Neuronal stem cell (in vitro differentiated cells): ENCODE measurements at regions not wholly inside any gene's neighbourhood (a gene's known extent, or its start where the extent isn't known, plus 50 kb on each side); places are given as distances from the start of the nearest gene placed in this dataset.
A peak's percentile ranks its signal among the peaks of the same experiment; 100 is the strongest.

Experiments
- DNase-seq: peaks from one replicate; pipeline ENCODE4 v3.0.0-alpha.2; 2013; ENCODE audit warnings: low spot score
- H2AFZ ChIP-seq: one replicate; pipeline ENCODE4 v1.6.1; 2013; ENCODE audit warnings: mild to moderate bottlenecking, low read length, inconsistent platforms
- H2AK5ac ChIP-seq: 2 replicates; pipeline ENCODE4 v1.6.1; 2013; ENCODE audit warnings: low read depth, mild to moderate bottlenecking, inconsistent platforms, low read length, moderate library complexity, mixed read lengths
- H2BK120ac ChIP-seq: 2 replicates; pipeline ENCODE4 v1.6.1; 2013; ENCODE audit warnings: low read depth, mild to moderate bottlenecking, inconsistent platforms, low read length, moderate library complexity, mixed read lengths
- H2BK12ac ChIP-seq: one replicate; pipeline ENCODE4 v1.6.1; 2013; ENCODE audit warnings: low read length, inconsistent platforms
- H2BK15ac ChIP-seq: 2 replicates; pipeline ENCODE4 v1.6.1; 2013; ENCODE audit warnings: mild to moderate bottlenecking, low read length, inconsistent platforms, mixed read lengths
- H2BK5ac ChIP-seq: one replicate; pipeline ENCODE4 v1.6.1; 2013; ENCODE audit warnings: inconsistent platforms, mild to moderate bottlenecking, low read length, moderate library complexity
- H3K14ac ChIP-seq: one replicate; pipeline ENCODE4 v1.6.1; 2013; ENCODE audit warnings: low read length, inconsistent platforms
- H3K18ac ChIP-seq: 2 replicates; pipeline ENCODE4 v1.6.1; 2013; ENCODE audit warnings: low read length, inconsistent platforms
- H3K23ac ChIP-seq: 2 replicates; pipeline ENCODE4 v1.6.1; 2013; ENCODE audit warnings: low read depth, mild to moderate bottlenecking, mixed read lengths, low read length, inconsistent platforms; ENCODE audit not compliant: poor library complexity
- H3K27ac ChIP-seq: replicated peaks from 3 replicates; pipeline ENCODE4 v1.5.1; 2013; ENCODE audit warnings: low read length, inconsistent platforms
- H3K27me3 ChIP-seq, 3 experiments: 2 replicates each; pipeline ENCODE4 v1.6.1; 2013; ENCODE audit warnings: low read length in 3 of 3, mild to moderate bottlenecking in 2 of 3, inconsistent platforms in 1 of 3, low read depth in 1 of 3, mixed read lengths in 1 of 3, moderate library complexity in 1 of 3; ENCODE audit not compliant: control insufficient read depth in 3 of 3, insufficient read depth in 3 of 3
- H3K36me3 ChIP-seq, 2 donors: replicated peaks in 1 of 2; 2 replicates each; pipeline ENCODE4 v1.6.1; 2013; ENCODE audit warnings: low read length in 2 of 2; ENCODE audit not compliant: control insufficient read depth in 2 of 2, insufficient read depth in 2 of 2
- H3K4ac ChIP-seq: 2 replicates; pipeline ENCODE4 v1.6.1; 2013; ENCODE audit warnings: inconsistent platforms, mild to moderate bottlenecking, low read length, moderate library complexity
- H3K4me1 ChIP-seq, 2 donors: 1 replicate in 1 of 2; 2 replicates in 1 of 2; pipeline ENCODE4 v1.6.1; 2013; ENCODE audit warnings: low read length in 2 of 2, low read depth in 1 of 2; ENCODE audit not compliant: control insufficient read depth in 2 of 2, insufficient read depth in 1 of 2
- H3K4me2 ChIP-seq: one replicate; pipeline ENCODE4 v1.6.1; 2013; ENCODE audit warnings: mild to moderate bottlenecking, low read length, inconsistent platforms; ENCODE audit not compliant: insufficient read depth, poor library complexity, severe bottlenecking
- H3K4me3 ChIP-seq, 2 donors: 2 replicates each; pipeline ENCODE4 v1.5.1; 2013; ENCODE audit warnings: low read length in 2 of 2, mild to moderate bottlenecking in 2 of 2, inconsistent platforms in 1 of 2, moderate library complexity in 1 of 2
- H3K79me1 ChIP-seq: one replicate; pipeline ENCODE4 v1.6.1; 2013; ENCODE audit warnings: low read depth, mild to moderate bottlenecking, inconsistent platforms, low read length, moderate library complexity
- H3K9ac ChIP-seq: one replicate; pipeline ENCODE4 v1.6.1; 2013; ENCODE audit warnings: mild to moderate bottlenecking, low read depth, low read length, inconsistent platforms; ENCODE audit not compliant: poor library complexity
- H3K9me3 ChIP-seq, 2 donors: replicated peaks in 1 of 2; 2 replicates each; pipeline versions ENCODE3 to v1.6.1; 2013; ENCODE audit warnings: low read length in 2 of 2, mild to moderate bottlenecking in 2 of 2, inconsistent platforms in 1 of 2, low read depth in 1 of 2, mixed read lengths in 1 of 2, moderate library complexity in 1 of 2; ENCODE audit not compliant: control insufficient read depth in 2 of 2, insufficient read depth in 1 of 2
- H4K8ac ChIP-seq: one replicate; pipeline ENCODE4 v1.6.1; 2013; ENCODE audit warnings: low read depth, mild to moderate bottlenecking, inconsistent platforms, low read length, moderate library complexity
- H4K91ac ChIP-seq: one replicate; pipeline ENCODE4 v1.6.1; 2013; ENCODE audit warnings: low read length, low read depth, mild to moderate bottlenecking, inconsistent platforms; ENCODE audit not compliant: poor library complexity
- WGBS, 2 donors: extraction: QIAGEN DNeasy Blood & Tissue Kit; methylation state at CpG; one replicate each; pipeline ENCODE4 v1.1.7; 2013; ENCODE audit warnings: missing lambda C conversion rate in 2 of 2, mixed read lengths in 1 of 2; ENCODE audit not compliant: insufficient read length in 2 of 2, insufficient replicate concordance in 1 of 2; ENCODE audit errors: extremely low coverage in 2 of 2; 5-methylcytosine and 5-hydroxymethylcytosine counted together

GRCh38 chr9:107862881-107863280 is 373.3 kb upstream of the KLF4 start:
- Histone ChIP-seq H3K4me3 (no peak overlapping the region), H3K23ac (no peak overlapping the region), H4K8ac (no peak overlapping the region), H3K27me3 (no peaks in the 10 kb centered on the region), H2BK15ac (no peak overlapping the region), H2AFZ (no peak overlapping the region), H3K4ac (no peak overlapping the region), H3K4me1 (no peaks in the 10 kb centered on the region), H2AK5ac (no peak overlapping the region), H3K18ac (no peak overlapping the region), H3K14ac (no peak overlapping the region), H3K27ac (no peak overlapping the region), H3K9ac (no peak overlapping the region), H3K9me3 (no peaks in the 10 kb centered on the region), H2BK12ac (no peak overlapping the region), H3K79me1 (no peaks in the 10 kb centered on the region), H3K4me2 (no peak overlapping the region), H2BK5ac (no peak overlapping the region), H3K36me3 (no peaks in the 10 kb centered on the region), H4K91ac (no peak overlapping the region), H2BK120ac (no peak overlapping the region)
- no peak for DNase-seq
- WGBS, 2 donors = no CpG with 5 or more reads among the region's 1 CpG

GRCh38 chr9:107862323-107862722 is 372.8 kb upstream of the KLF4 start:
- Histone ChIP-seq H2BK5ac (no peak overlapping the region), H3K4ac (no peak overlapping the region), H3K4me1 (no peaks in the 10 kb centered on the region), H3K36me3 (no peaks in the 10 kb centered on the region), H2AK5ac (no peak overlapping the region), H3K4me2 (no peak overlapping the region), H3K4me3 (no peak overlapping the region), H3K18ac (no peak overlapping the region), H2BK15ac (no peak overlapping the region), H2BK120ac (no peak overlapping the region), H4K91ac (no peak overlapping the region), H2AFZ (no peak overlapping the region), H3K27me3 (no peaks in the 10 kb centered on the region), H2BK12ac (no peak overlapping the region), H3K9me3 (no peaks in the 10 kb centered on the region), H4K8ac (no peak overlapping the region), H3K14ac (no peak overlapping the region), H3K23ac (no peak overlapping the region), H3K27ac (no peak overlapping the region), H3K79me1 (no peaks in the 10 kb centered on the region), H3K9ac (peak overlapping the region; percentile 50)
- no peak for DNase-seq
- WGBS, 2 donors = no CpG with 5 or more reads among the region's 1 CpG

DNA sequence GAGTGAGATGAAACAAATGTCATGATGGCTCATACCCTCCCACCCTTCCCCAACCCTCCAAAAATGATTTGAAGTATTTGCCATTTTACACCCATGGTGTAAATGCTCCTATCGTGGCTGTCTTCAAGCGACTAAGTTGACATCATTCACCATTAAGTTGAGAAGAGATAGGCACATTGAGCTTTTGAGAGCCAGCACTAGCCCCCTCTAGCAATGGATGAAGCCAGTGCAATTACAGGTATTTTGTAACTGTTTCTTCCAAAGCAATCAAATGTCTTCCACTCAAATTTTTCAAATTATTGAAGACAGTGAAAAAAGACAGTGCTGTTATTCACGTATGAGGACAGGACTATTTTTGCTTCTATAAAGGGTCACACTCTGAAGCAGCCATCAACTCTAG is 371.5 kb upstream of the KLF4 start:
- H2BK120ac ChIP-seq = no peak overlapping the region
- H3K36me3 ChIP-seq = no peaks in the 10 kb centered on the region
- no peaks in the 10 kb centered on the region for H3K27me3 ChIP-seq
- H3K9me3 ChIP-seq = peaks cover 0 to 2% of the 10 kb centered on the region in 2 donors
- no peak overlapping the region for H3K9ac ChIP-seq
- H3K4ac ChIP-seq = no peak overlapping the region
- H2BK15ac ChIP-seq = no peak overlapping the region
- H2AFZ ChIP-seq = no peak overlapping the region
- no peaks in the 10 kb centered on the region for H3K4me1 ChIP-seq
- no peak overlapping the region for H3K23ac ChIP-seq
- H2BK12ac ChIP-seq = no peak overlapping the region
- H4K91ac ChIP-seq = no peak overlapping the region
- H4K8ac ChIP-seq = no peak overlapping the region
- no peak overlapping the region for H3K18ac ChIP-seq
- H3K4me2 ChIP-seq = no peak overlapping the region
- no peak overlapping the region for H2BK5ac ChIP-seq
- H3K27ac ChIP-seq = no peak overlapping the region
- no peak overlapping the region for H3K4me3 ChIP-seq
- H2AK5ac ChIP-seq = no peak overlapping the region
- WGBS, 2 donors = no CpG with 5 or more reads among the region's 3 CpGs
- no peak overlapping the region for H3K14ac ChIP-seq
- no peaks in the 10 kb centered on the region for H3K79me1 ChIP-seq
- DNase-seq = no peak

DNA sequence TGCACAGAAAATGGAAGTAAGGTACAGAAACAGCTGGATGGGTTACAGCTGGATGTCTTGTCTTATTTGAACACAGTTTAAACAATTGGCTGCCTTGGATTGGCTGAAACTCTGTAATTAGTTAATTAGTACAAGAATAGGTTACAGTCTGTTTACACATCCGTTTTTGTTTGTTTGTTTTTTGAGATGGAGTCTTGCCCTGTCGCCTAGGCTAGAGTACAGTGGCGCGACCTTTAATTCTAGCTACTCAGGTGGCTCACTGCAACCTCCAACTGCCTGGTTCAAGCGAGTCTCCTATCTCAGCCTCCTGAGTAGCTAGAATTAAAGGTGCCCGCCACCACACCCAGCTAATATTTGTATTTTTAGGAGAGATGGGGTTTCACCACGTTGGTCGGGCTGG is 368.7 kb upstream of the KLF4 start:
- H3K27me3 ChIP-seq = no peaks in the 10 kb centered on the region
- no peak overlapping the region for H2AK5ac ChIP-seq
- H3K4me3 ChIP-seq = no peak overlapping the region
- H2BK5ac ChIP-seq = no peak overlapping the region
- H3K36me3 ChIP-seq = no peaks in the 10 kb centered on the region
- DNase-seq = no peak
- no peaks in the 10 kb centered on the region for H3K4me1 ChIP-seq
- H3K4ac ChIP-seq = no peak overlapping the region
- no peak overlapping the region for H3K14ac ChIP-seq
- H3K18ac ChIP-seq = no peak overlapping the region
- no peak overlapping the region for H2BK12ac ChIP-seq
- no peak overlapping the region for H3K4me2 ChIP-seq
- no peak overlapping the region for H4K8ac ChIP-seq
- no CpG with 5 or more reads among the region's 8 CpGs for WGBS, 2 donors
- H2AFZ ChIP-seq = no peak overlapping the region
- H4K91ac ChIP-seq = no peak overlapping the region
- H3K9me3 ChIP-seq = peaks cover 0 to 5% of the 10 kb centered on the region in 2 donors
- H3K79me1 ChIP-seq = no peaks in the 10 kb centered on the region
- H3K27ac ChIP-seq = no peak overlapping the region
- no peak overlapping the region for H2BK15ac ChIP-seq
- no peak overlapping the region for H3K9ac ChIP-seq
- no peak overlapping the region for H3K23ac ChIP-seq
- no peak overlapping the region for H2BK120ac ChIP-seq
